ENCODE measurements at regions not wholly inside any gene's neighbourhood (a gene's known extent, or its start where the extent isn't known, plus 50 kb on each side); places are given as distances from the start of the nearest gene placed in this dataset.

- CTCF ChIA-PET = no interaction called here
- no peak for TF ChIP-seq FOXK2 (IDR thresholded peaks at IDR 0.05)
- TF ChIP-seq FOXM1 (IDR thresholded peaks at IDR 0.05; ENCODE audit: borderline replicate concordance) = no peak
- no peak for TF ChIP-seq HDGF (IDR thresholded peaks at IDR 0.05; ENCODE audit: borderline replicate concordance)
- no peak for TF ChIP-seq L3MBTL2 (conservative IDR thresholded peaks at IDR 0.05)
- no peak for TF ChIP-seq SUZ12 (IDR thresholded peaks at IDR 0.05)
- TF ChIP-seq ZNF384 (IDR thresholded peaks at IDR 0.05) = no peak
- TF ChIP-seq CTBP1 (IDR thresholded peaks at IDR 0.05; ENCODE audit: borderline replicate concordance) = no peak
- no peak for TF ChIP-seq TARDBP (IDR thresholded peaks at IDR 0.05)
- TF ChIP-seq BHLHE40 (IDR thresholded peaks at IDR 0.05; ENCODE audit: borderline replicate concordance) = no peak
- TF ChIP-seq ELF4 (IDR thresholded peaks at IDR 0.05) = no peak
- no peak for TF ChIP-seq NFRKB (IDR thresholded peaks at IDR 0.05)
- no peak for TF ChIP-seq SP1 (IDR thresholded peaks at IDR 0.05)
- no peak for TF ChIP-seq LEF1 (IDR thresholded peaks at IDR 0.05; ENCODE audit: borderline replicate concordance)
- TF ChIP-seq FOXA1 (IDR thresholded peaks at IDR 0.05) = no peak
- TF ChIP-seq ARNT (IDR thresholded peaks at IDR 0.05) = no peak
- POLR2A ChIA-PET = no interaction called here
- no peak for DNase-seq (ENCODE audit: extremely low spot score)
Measured at GRCh38 chr3:83122774-83123350, 1361.4 kb upstream of the GBE1 start.

- TF ChIP-seq TARDBP (IDR thresholded peaks at IDR 0.05) = no peak
- no peak for TF ChIP-seq FOXM1 (IDR thresholded peaks at IDR 0.05; ENCODE audit: borderline replicate concordance)
- no peak for TF ChIP-seq ELF4 (IDR thresholded peaks at IDR 0.05)
- no peak for TF ChIP-seq LEF1 (IDR thresholded peaks at IDR 0.05; ENCODE audit: borderline replicate concordance)
- TF ChIP-seq ZNF384 (IDR thresholded peaks at IDR 0.05) = no peak
- POLR2A ChIA-PET = no interaction called here
- no peak for DNase-seq (ENCODE audit: extremely low spot score)
- CTCF ChIA-PET = no interaction called here
Measured at GRCh38 chr3:83093222-83093572, 1331.8 kb upstream of the GBE1 start.

- no peak for TF ChIP-seq ELF4 (IDR thresholded peaks at IDR 0.05)
- TF ChIP-seq FOXM1 (IDR thresholded peaks at IDR 0.05; ENCODE audit: borderline replicate concordance) = no peak
- TF ChIP-seq SUZ12 (IDR thresholded peaks at IDR 0.05) = no peak
- TF ChIP-seq LEF1 (IDR thresholded peaks at IDR 0.05; ENCODE audit: borderline replicate concordance) = no peak
- no peak for TF ChIP-seq PKNOX1 (IDR thresholded peaks at IDR 0.05)
- TF ChIP-seq SP1 (IDR thresholded peaks at IDR 0.05) = no peak
- TF ChIP-seq HDGF (IDR thresholded peaks at IDR 0.05; ENCODE audit: borderline replicate concordance) = no peak
- no peak for TF ChIP-seq L3MBTL2 (conservative IDR thresholded peaks at IDR 0.05)
- TF ChIP-seq TARDBP (IDR thresholded peaks at IDR 0.05) = no peak
- no peak for TF ChIP-seq FOXA1 (IDR thresholded peaks at IDR 0.05)
- no peak for TF ChIP-seq FOXK2 (IDR thresholded peaks at IDR 0.05)
- no peak for TF ChIP-seq BHLHE40 (IDR thresholded peaks at IDR 0.05; ENCODE audit: borderline replicate concordance)
- no peak for TF ChIP-seq ARNT (IDR thresholded peaks at IDR 0.05)
- TF ChIP-seq NFRKB (IDR thresholded peaks at IDR 0.05) = no peak
- TF ChIP-seq ZNF384 (IDR thresholded peaks at IDR 0.05) = no peak
- ChIA-PET CTCF (no interaction called here), POLR2A (no interaction called here)
- DNase-seq (ENCODE audit: extremely low spot score) = no peak
Measured at GRCh38 chr3:83092521-83093221, 1331.2 kb upstream of the GBE1 start.

- no peak for TF ChIP-seq SP1 (IDR thresholded peaks at IDR 0.05)
- TF ChIP-seq PKNOX1 (IDR thresholded peaks at IDR 0.05) = no peak
- TF ChIP-seq ARNT (IDR thresholded peaks at IDR 0.05) = no peak
- no peak for TF ChIP-seq ZNF384 (IDR thresholded peaks at IDR 0.05)
- TF ChIP-seq SUZ12 (IDR thresholded peaks at IDR 0.05) = no peak
- no peak for TF ChIP-seq CTBP1 (IDR thresholded peaks at IDR 0.05; ENCODE audit: borderline replicate concordance)
- TF ChIP-seq TARDBP (IDR thresholded peaks at IDR 0.05) = no peak
- TF ChIP-seq FOXK2 (IDR thresholded peaks at IDR 0.05) = no peak
- no peak for TF ChIP-seq HDGF (IDR thresholded peaks at IDR 0.05; ENCODE audit: borderline replicate concordance)
- no peak for TF ChIP-seq NFRKB (IDR thresholded peaks at IDR 0.05)
- TF ChIP-seq FOXM1 (IDR thresholded peaks at IDR 0.05; ENCODE audit: borderline replicate concordance) = no peak
- TF ChIP-seq BHLHE40 (IDR thresholded peaks at IDR 0.05; ENCODE audit: borderline replicate concordance) = no peak
- TF ChIP-seq L3MBTL2 (conservative IDR thresholded peaks at IDR 0.05) = no peak
- POLR2A ChIA-PET = no interaction called here
- DNase-seq (ENCODE audit: extremely low spot score) = no peak
- CTCF ChIA-PET = no interaction called here
Measured at GRCh38 chr3:83076041-83076440, 1314.6 kb upstream of the GBE1 start.

GRCh38 chr3:83074485-83074884 is 1313.0 kb upstream of the GBE1 start:
- TF ChIP-seq FOXA1 (IDR thresholded peaks at IDR 0.05) (no peak), HDGF (IDR thresholded peaks at IDR 0.05; ENCODE audit: borderline replicate concordance) (no peak)
- CTCF ChIA-PET = no interaction called here
- DNase-seq (ENCODE audit: extremely low spot score) = no peak
- POLR2A ChIA-PET = no interaction called here

- no peak for DNase-seq (ENCODE audit: extremely low spot score)
- no peak for TF ChIP-seq NFRKB (IDR thresholded peaks at IDR 0.05)
- no peak for TF ChIP-seq TARDBP (IDR thresholded peaks at IDR 0.05)
- no peak for TF ChIP-seq FOXA1 (IDR thresholded peaks at IDR 0.05)
- TF ChIP-seq FOXM1 (IDR thresholded peaks at IDR 0.05; ENCODE audit: borderline replicate concordance) = no peak
- no peak for TF ChIP-seq CTBP1 (IDR thresholded peaks at IDR 0.05; ENCODE audit: borderline replicate concordance)
- no peak for TF ChIP-seq SP1 (IDR thresholded peaks at IDR 0.05)
- TF ChIP-seq LEF1 (IDR thresholded peaks at IDR 0.05; ENCODE audit: borderline replicate concordance) = no peak
- TF ChIP-seq PKNOX1 (IDR thresholded peaks at IDR 0.05) = no peak
- no peak for TF ChIP-seq BHLHE40 (IDR thresholded peaks at IDR 0.05; ENCODE audit: borderline replicate concordance)
- no peak for TF ChIP-seq ELF4 (IDR thresholded peaks at IDR 0.05)
- TF ChIP-seq ARNT (IDR thresholded peaks at IDR 0.05) = no peak
- no peak for TF ChIP-seq FOXK2 (IDR thresholded peaks at IDR 0.05)
- ChIA-PET CTCF (no interaction called here), POLR2A (no interaction called here)
Measured at GRCh38 chr3:83065851-83066460, 1304.5 kb upstream of the GBE1 start.

Measured in HEK293T (cell line).